ENCODE measurements at regions not wholly inside any gene's neighbourhood (a gene's known extent, or its start where the extent isn't known, plus 50 kb on each side); places are given as distances from the start of the nearest gene placed in this dataset.

GRCh38 chr10:3428826-3429225 lies 256.2 kb upstream of the PITRM1 start:
- intact Hi-C loops (cut with DNase I) = no loop called here
- peak; percentile 15 for DNase-seq
- Histone ChIP-seq H3K4me3 (no peak overlapping the region), H3K27ac (no peak overlapping the region), H3K9ac (ENCODE audit: low read depth in 2 of 2, low read length in 2 of 2) (no peak overlapping the region), H3K4me1 (peaks cover 14% of the 10 kb centered on the region), H3K36me3 (no peaks in the 10 kb centered on the region), H3K9me3 (no peaks in the 10 kb centered on the region), H3K27me3 (no peaks in the 10 kb centered on the region)
- no peak for TF ChIP-seq CTCF (IDR thresholded peaks at IDR 0.05)

- Histone ChIP-seq H3K4me1 (peaks cover 15% of the 10 kb centered on the region), H3K9me3 (no peaks in the 10 kb centered on the region), H3K27ac (no peak overlapping the region), H3K36me3 (no peaks in the 10 kb centered on the region), H3K27me3 (no peaks in the 10 kb centered on the region), H3K9ac (ENCODE audit: low read depth in 2 of 2, low read length in 2 of 2) (no peak overlapping the region), H3K4me3 (no peak overlapping the region)
- DNase-seq = peak; percentile 15
- no peak for TF ChIP-seq CTCF (IDR thresholded peaks at IDR 0.05)
- intact Hi-C loops (cut with DNase I) = no loop called here
Observed at GRCh38 chr10:3427950-3428354, 255.4 kb upstream of the PITRM1 start.

- no peak overlapping the region for H3K27ac ChIP-seq
- DNase-seq = peak; percentile 0
- intact Hi-C loops (cut with DNase I) = no loop called here
Observed at GRCh38 chr10:3427347-3427746, 254.8 kb upstream of the PITRM1 start.

GRCh38 chr10:3426190-3426845 lies 253.7 kb upstream of the PITRM1 start:
- intact Hi-C loops (cut with DNase I) = no loop called here
- H3K27ac ChIP-seq = peak overlapping the region; percentile 81

More at GRCh38 chr10:3427347-3427746, 254.8 kb upstream of the PITRM1 start:
- no peak for TF ChIP-seq CTCF (IDR thresholded peaks at IDR 0.05)
- no peaks in the 10 kb centered on the region for H3K9me3 ChIP-seq
- H3K27me3 ChIP-seq = no peaks in the 10 kb centered on the region
- no peak overlapping the region for H3K4me3 ChIP-seq
- H3K9ac ChIP-seq (ENCODE audit: low read depth in 2 of 2, low read length in 2 of 2) = no peak overlapping the region
- H3K36me3 ChIP-seq = no peaks in the 10 kb centered on the region
- peaks cover 15% of the 10 kb centered on the region for H3K4me1 ChIP-seq

GRCh38 chr10:3425716-3426115 lies 253.1 kb upstream of the PITRM1 start:
- H3K27ac ChIP-seq = peak overlapping the region; percentile 49

More at GRCh38 chr10:3426190-3426845, 253.7 kb upstream of the PITRM1 start:
- Histone ChIP-seq H3K4me3 (no peak overlapping the region), H3K9ac (ENCODE audit: low read depth in 2 of 2, low read length in 2 of 2) (no peak overlapping the region), H3K27me3 (no peaks in the 10 kb centered on the region), H3K4me1 (peaks cover 15% of the 10 kb centered on the region), H3K9me3 (no peaks in the 10 kb centered on the region), H3K36me3 (no peaks in the 10 kb centered on the region)
- DNase-seq = peak; percentile 64
- TF ChIP-seq CTCF (IDR thresholded peaks at IDR 0.05) = no peak

More at GRCh38 chr10:3425716-3426115, 253.1 kb upstream of the PITRM1 start:
- intact Hi-C loops (cut with DNase I) = no loop called here
- DNase-seq = no peak
- H3K36me3 ChIP-seq = no peaks in the 10 kb centered on the region
- H3K4me3 ChIP-seq = no peak overlapping the region
- no peaks in the 10 kb centered on the region for H3K9me3 ChIP-seq
- TF ChIP-seq CTCF (IDR thresholded peaks at IDR 0.05) = no peak
- H3K4me1 ChIP-seq = peaks cover 15% of the 10 kb centered on the region
- no peaks in the 10 kb centered on the region for H3K27me3 ChIP-seq
- H3K9ac ChIP-seq (ENCODE audit: low read depth in 2 of 2, low read length in 2 of 2) = no peak overlapping the region
